ENCODE measurements at regions not wholly inside any gene's neighbourhood (a gene's known extent, or its start where the extent isn't known, plus 50 kb on each side); places are given as distances from the start of the nearest gene placed in this dataset.

DNA sequence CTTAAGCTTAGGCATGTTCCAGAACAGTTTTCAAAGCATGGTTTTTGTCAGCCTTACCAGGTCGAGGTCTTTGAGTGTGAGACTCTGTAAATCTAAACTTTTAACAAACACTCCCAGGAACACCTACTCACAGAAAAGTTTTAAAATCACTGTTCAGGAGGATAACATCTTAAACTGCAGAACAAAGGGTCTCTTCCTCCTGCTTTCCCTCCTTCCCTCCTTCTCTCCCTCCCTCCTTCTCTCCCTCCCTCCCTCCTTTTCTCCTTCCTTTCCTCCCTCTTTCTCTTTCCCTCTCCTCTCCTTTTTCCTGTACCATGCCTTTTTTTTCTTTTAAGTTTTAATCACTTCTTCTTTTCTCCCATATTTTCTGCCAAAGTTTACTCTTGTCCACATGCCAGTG, 153.5 kb upstream of the MAF start:
- no peak for DNase-seq (ENCODE audit: low spot score)

DNA sequence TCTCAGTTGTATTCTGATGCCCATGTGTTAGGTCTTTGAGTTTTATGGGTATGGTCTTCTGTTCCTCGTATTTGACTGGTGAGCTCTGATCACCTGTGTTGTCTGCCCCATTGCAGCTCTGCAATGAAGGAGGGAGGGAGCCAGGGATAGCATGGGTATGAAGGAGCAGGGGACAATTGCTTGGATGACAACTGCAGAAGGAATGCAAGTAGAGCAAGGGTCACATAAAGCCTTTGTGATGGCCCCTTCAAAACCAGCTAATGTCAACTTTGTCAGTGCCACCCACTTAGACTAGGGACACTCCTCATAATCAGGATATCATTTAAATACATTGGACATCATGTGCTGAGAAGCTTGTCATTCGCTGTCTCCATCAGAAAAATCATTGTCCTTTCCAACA, 152.7 kb upstream of the MAF start:
- no peak for DNase-seq (ENCODE audit: low spot score)

DNA sequence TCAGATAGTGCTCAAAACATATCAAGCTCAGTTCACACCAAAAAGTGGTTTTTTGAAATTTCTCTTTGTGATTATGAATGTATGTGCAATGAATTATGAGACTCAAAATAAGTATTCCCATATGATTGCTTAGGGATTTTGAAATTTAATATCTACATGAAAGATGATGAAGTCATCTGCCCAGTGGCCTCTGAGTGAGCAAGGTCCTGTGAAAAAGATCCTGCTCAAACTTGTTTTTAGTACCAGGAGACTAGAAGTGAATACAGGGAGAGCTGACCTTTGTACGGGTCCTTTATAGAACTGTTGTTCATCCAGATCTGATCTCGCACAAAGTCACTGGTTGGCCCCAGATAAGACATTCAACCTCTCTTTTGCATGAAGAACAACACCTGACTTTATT, 151.9 kb upstream of the MAF start:
- no peak for DNase-seq (ENCODE audit: low spot score)

DNA sequence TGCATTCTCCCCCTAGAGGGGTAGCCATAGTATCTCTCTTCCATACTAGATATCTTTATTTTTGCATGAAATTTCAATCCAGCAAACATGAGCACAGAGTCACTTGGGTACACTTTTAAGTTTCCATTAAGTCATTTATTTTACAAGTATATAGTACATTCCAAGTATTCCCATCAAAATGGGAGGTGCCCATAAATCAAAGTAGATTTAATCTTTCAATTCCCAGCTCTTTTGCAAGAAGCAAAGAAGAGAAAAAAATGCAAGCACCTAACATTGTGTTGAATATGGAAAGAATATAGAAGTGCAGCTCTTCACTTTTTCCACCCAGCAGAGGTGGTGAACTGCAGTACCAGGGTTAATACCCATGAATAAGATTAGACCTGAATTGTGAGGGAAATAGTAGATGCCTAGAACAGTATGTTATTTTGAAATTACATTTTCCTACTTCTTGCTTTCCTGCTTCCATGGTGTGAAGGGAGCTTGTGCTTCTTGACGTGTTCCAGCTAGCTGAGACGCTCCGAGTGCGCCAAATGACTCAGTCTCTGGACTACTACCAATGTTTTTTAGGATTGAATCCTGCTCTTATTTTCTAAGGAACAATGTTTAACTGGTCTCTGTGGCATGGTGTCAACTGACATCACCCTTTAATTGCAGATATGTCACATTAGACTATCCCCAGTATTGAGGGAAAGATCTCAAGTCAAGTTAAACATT, 151.1 kb upstream of the MAF start:
- DNase-seq (ENCODE audit: low spot score), result peak; percentile 22

DNA sequence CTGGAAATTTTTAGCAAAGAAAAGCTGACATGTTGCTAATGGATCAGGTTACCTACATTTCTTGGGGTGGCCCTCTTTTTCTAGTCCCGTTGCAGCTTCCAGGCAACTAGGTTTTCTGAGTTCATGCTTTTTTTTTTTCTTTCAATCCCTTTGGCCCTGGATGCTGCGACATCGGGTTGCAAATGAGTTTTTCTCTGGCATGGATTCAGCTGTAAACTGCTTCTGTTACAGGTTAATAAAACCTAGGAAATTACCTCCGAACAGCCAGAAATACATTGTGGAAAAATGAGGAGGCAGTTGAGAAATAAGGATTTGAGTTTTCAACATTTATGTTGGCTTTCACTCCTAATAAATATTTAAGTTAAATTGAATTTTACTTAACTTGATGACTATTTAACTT, 149.8 kb upstream of the MAF start:
- no peak for DNase-seq (ENCODE audit: low spot score)

DNA sequence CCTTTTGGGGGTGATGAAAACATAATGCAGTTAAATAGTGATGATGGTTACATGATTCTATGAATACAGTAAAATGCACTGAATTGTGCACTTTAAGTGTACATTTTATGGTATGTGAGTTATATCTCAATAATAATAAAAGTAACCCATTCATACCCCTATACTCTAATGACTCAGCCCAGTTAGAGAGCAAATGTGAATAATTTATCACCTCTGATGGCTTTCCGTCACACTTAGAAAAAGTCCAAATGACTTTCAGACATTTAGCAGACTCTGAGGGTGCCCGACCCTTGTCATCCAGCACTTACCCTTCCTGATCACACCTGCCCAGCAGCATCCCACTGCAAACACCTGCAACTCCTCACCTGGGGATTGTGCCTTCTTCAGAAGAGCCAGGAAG, 148.1 kb upstream of the MAF start:
- DNase-seq (ENCODE audit: low spot score), result no peak

DNA sequence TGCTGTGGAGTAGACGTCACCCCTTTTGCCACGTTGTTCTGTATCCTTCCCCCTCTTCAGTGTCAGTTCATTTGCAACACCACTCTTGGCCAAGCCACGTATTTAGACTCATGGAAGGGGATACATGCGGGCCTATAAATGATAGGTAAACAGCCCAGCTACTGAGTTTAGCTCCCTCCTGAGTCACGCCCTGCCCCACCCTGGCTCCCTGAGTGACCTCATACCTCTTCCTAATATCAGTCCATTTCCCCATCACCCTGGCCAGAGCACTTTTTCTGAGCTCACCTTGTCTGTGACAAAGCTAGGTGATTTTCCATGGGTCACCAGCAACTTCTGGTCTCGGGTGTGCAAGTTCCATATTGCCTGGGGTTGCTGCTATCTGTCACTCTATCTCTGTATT, 147.2 kb upstream of the MAF start:
- DNase-seq (ENCODE audit: low spot score), result no peak

DNA sequence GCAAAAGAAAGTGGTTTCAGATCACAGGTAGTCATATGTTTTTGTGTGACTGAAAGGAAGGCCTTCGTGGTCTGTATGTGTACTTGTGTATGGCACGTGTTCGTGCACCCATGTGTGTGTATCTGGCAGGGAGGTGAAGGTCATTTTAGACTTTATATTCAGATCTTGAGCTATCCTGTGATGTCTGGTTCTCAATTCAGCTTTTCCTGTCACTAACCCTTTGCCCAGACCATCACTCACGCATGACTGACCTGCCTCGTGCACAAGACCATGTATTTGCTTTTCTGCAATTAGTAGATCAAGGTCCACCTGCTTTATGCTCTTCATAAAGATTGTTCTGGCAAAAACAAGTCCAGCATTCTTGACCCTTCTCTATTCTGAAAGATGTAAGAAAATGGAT, 139.7 kb upstream of the MAF start:
- no peak for DNase-seq (ENCODE audit: low spot score)

DNA sequence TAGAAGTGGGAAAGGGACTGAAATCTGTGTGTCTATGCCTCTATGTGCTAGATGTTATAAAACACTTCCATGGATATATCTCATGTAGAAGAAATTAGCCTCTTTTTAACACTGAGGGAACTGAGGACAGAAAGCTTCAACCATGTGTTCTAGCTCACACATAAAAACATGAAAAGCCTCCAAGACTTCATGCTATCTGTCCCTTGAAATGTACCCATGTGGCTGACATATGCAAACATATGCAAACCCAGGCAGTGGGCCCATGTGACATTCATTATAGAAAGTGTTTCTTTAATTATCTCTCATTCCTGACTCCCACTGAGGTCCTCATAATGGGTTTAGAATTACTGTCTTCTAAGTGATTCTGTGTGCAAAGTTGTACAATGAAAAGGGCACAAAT, 134.7 kb upstream of the MAF start:
- DNase-seq (ENCODE audit: low spot score), result no peak

DNA sequence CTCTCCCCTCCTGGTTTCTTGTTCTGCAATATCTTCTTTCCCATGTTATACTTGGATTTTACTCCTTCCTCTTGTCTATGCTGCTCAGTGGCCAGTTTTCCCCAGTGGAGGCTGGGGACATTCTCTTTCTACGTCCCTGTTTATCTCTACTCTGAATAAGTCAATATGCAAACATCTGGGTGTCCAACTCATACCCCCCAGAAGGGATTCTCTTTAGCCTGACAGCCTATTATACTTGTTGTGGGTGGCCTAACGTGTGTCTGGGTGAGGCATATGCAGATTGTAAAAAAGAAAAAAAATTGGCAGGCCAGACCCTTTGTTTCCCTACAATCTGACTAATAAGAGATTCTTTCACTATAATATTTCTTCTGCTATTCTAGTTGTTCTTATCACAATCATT, 134.2 kb upstream of the MAF start:
- DNase-seq (ENCODE audit: low spot score), result no peak

DNA sequence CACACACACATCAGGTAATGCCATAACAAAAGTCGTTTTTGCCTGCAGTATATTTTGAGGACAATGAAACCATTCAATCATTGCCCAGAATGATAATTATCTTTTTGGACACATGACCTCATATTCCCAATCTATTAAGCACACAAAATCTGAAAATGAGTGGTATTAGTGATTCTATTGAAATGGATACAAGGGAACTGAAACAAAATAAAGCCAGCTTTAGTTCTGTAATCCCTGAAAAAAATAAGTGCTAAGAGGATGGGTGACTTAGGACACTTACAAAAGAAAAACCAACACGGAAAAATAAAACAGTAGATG, 128.3 kb upstream of the MAF start:
- DNase-seq (ENCODE audit: low spot score), result no peak

DNA sequence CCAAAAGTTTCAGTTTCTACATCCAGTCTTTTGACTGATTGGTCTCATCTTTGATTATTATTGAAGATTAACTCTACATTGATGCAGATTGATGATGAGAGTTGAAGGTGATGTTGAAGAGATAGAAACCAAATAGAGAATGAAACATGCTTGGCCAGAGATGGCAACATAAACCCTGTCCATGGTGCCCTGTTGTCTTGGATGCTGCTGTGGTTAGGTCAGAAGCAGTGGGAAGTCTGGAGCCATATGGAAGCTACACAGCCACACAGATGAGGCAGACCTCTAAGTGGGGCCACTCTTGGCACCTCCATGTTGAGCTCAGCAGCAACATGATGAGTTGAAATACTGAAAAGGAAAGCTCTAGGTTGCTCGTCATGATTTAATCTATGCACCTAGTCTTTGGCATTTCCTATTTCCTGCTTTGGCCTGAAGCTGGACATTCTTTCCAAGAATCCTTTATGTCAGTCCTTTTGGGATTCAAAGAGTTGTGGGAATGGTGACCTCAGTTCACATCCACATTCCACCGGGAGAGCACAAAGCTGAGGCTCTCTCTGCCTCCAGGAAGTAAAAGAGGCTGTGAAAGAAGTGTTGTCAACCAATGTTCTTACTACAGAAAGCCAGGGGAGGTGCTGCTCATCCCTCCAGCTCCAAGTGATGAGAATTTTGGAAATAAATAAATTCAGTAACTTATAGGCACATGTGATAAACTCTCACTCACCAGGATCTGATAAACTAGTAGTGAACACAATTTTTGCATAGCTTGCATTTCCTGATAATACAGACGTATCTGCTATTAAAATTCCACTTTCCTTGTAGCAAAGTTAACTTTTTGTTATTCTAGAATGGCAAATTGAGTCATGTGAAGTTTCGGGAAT, 127.7 kb upstream of the MAF start:
- no peak for DNase-seq (ENCODE audit: low spot score)

DNA sequence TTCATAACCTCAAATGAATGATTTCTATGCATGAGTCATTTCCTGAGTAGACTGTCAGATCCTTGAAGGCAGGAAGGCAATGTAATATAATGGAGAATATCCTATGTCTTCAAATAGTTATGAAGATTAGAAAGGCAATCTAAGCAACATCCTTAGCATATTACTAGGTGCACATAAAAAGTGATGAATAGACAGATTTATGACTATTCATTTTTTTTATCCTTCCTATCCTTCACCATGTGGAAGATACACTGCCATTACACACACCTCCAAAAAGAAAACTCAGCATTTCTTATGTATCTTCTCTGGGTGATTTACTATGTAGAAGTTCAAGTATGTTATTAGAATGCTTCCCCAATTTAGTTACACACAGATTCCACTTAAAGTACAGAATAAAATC, 126.4 kb upstream of the MAF start:
- no peak for DNase-seq (ENCODE audit: low spot score)

DNA sequence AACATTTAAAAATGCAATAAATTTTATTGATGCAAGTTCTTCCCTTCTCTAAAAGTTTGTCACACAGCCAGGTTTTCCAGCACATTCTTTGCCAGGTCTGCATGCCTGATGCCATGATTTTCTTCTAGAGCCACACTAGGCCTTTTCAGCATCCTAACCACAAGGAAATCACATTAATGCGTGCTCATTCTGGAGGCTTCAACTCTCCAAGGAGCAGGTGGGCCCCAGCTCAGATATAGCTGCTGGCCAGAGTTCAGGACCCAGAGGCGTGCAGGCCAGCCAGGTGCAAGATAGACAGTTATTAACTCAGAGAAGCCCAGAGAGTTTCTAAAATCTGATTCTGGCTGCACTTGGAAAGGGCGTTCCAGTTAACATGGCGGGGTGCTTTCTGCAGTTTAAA, 124.5 kb upstream of the MAF start:
- DNase-seq (ENCODE audit: low spot score), result no peak

DNA sequence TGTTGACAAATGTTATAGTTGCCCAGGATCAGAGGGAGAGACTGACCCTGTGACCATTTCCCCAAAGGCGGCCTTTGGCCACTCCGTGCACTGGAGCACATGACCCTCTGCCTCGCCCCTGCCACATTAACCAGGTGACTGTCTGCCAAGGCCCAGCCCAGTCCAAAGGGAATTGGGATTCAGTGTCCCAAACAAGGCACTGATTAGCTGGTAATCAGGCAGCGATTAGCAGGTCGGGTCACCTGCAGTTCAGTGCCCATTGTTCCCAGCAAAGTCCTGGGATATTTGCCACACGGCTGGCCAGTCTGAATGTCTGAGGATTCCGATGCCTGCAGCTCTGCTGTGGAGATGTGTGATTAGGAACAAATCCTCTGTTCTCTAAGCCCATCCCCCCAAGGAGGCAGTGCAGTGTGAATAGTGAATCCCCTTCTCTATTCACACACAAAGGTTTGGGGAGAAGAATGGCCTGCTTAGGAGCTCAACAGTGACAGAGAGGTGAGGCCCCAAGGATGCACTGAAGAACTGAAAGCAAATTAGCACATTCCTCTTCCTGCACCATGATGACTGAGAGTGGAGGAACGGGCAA, 123.1 kb upstream of the MAF start:
- no peak for DNase-seq (ENCODE audit: low spot score)

DNA sequence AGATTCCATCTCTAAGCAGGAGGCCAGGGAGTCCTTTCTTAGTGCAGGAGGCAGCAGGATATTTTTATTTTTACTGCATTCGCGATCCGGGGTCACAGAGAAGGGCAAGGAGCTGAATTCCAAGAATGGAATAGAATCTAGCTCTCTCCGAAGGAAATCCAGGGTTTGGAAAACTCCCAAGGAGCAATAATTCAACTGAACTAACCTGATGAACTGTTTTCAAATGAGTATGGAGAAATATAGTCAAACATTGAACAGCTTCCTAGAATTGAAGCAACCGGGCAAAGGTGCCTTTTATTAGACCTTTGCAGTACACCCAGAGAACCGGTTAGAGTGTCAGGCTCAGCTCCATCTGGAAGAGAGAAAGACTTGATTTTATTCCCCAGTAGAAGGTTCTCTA, 120.7 kb upstream of the MAF start:
- no peak for DNase-seq (ENCODE audit: low spot score)

DNA sequence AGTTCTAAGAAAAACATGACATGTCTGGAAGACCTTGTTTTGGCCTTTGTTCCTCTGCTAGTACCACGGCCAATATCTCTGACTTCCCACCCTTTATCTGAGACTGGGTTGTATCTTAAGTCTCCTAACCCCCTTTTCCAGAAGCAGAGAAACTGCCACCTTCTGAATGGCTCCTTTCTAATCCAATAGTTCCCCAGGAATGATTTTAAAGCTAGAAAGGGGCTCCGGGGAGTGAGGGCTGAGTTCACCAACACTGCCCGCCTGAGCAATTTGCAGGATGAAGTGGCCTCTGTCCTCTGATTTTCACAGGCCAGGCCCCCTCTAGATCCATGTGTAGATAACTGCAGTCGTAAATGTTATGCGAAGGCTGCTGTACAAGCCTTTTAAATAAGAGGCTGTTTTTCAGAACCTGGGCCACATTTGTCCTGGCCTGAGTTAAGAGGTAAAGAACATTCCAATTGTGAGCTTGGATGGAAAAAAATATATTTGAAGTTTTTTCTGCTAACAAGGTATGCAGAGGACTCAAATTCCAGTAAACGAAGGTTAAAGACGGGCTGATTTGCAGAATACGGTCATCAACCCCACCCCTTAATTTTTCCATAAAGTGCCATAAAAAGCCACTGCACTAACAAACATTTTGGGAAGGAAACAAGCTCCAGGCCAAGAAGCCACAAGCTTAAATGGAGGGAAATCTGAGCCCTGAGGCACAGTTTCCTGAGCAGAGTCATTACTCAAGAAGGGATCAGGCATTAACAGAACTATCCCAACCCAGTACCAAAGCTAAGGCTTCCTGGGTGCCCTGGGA, 117.0 kb upstream of the MAF start:
- no peak for DNase-seq (ENCODE audit: low spot score)

DNA sequence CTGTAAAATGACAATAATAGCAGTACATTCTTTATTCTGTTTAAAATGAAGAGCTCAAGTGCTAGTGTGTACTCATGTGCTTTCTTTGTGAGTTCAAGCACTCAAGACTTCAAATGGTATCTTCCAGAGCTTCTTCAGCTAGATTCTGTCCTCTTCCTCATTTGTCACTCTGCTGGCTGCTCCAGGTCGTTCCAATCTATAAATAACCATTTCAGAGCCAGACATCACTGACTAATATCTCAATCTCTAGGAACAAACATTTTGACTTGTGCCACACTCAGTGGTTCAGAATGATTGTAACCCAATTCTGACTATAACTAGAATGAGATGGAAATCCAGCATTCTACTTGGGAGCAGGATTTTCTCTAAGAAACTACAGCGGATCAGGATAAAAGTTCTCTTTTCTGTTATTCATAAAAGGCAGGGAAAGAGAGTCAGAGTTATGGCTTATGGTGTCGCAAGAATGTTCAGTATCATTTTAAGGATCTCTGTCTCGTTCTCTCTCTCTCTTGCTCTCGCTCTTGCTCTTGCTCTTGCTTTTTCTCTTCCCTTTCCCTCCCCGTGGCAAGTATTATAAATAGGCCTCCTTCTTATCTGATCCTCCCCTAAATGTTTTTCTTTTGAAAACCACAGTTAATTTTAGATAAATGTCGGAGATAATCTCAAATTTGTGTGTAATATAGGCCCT, 116.3 kb upstream of the MAF start:
- no peak for DNase-seq (ENCODE audit: low spot score)

DNA sequence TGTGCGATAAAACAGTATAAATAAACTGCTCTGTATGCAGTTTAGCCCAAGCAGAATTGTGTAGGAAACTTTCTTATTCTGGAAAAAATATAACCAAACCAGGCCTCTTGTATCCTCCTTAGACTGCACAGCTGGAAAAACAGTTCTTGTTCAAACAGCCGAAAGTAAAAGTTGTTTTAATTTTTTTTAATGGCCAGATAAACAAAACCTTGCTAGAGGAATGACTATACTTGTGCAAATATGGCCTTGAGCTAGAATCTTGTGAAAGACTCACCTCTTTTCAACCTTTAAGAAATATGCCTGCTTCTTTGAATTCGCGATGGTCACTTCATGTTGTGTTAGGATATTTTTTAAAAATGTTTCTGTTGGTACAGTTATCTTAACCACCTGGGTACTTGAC, 114.5 kb upstream of the MAF start:
- DNase-seq (ENCODE audit: low spot score), result no peak

DNA sequence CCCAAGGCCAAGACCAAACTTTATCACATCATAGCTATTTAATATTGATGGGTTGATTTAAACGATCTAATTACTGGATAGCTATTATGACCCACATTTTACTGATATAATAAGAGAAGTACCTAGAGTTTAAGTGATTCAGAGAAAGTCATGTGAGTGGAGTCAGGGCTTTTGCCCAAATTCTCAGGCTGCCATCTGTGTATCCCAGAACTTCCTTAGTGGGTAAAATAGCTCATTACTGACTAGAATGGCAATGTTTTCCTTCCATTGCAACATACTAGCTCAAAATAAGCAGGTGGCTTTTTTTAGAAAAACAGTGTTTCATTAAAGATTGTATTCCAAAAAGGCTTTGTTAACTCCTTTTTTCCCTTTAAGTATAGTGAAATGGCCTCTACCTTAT, 113.9 kb upstream of the MAF start:
- DNase-seq (ENCODE audit: low spot score), result no peak

DNA sequence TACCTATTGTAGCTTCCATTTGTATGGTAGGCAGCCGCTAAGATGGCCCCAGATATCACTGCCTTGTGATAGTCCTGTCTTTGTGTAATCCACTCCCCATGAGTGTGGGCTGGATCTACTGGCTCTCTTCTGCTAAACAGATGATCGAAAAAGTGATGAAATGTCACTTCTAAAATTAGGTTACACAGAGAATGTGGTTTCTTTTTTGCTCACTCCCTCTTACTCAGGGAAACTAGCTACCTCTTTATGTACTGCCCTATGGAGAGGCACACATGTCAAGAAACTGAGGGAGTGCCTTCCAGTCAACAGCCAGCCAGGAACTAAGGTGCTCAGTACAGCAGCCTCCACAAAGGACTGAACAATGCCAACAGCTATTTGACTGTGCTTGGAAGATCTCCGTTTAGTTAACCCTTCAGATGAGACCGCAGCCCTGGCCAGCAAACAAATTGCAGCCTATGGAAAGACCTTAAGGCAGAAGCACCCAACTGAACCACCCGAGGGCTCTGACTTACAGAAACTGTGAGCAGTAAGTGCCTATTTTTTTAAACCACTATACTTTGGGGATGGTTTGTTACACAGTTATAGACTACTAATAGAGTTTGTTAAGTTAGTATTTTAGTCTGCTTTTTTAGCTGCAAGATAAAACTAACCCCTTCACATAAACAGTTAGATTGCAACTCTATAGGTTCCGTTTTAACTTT, 113.2 kb upstream of the MAF start:
- DNase-seq (ENCODE audit: low spot score), result no peak

DNA sequence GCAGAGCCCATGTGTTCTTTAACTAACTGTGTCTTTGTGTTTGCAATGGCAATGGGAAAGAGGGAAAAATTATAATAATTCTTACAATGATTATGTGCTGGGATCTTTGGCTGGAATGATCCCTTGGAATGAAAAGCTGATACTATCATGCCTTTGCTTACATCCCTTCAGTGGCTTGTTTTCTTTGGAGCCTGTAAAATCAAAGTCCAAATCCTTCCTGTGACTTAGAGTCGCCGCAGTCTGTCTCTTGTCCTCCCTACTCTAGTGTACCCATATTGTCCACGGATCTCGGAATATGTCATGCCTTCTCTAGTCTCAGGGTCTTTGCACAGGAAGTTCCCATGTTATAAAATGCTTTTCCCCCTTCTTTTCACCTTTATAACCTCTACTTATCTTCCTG, 111.7 kb upstream of the MAF start:
- DNase-seq (ENCODE audit: low spot score), result no peak

Measured in pons (tissue), 1 donor.